ENCODE measurements at regions not wholly inside any gene's neighbourhood (a gene's known extent, or its start where the extent isn't known, plus 50 kb on each side); places are given as distances from the start of the nearest gene placed in this dataset.

DNA sequence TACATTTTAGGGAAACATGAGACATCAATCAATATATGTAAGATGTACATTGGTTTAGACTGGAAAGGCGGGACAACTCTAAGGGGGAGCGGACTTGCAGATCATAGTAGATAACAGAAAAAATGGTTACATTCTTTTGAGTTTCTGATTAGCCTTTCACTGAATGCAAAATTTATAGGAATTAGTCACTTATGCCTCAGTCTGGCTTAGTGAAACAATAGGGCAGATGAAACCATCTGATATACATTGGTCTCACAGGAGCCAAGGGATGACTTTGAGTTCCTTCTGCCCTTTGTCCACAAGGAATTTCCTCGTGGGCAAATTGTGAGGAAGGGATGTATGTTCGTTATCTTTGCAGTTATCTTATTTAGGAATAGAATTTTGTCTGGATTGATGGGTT, 128.2 kb downstream of the ARSF start:
- WGBS (ENCODE audit: insufficient coverage) = 100% methylated on average over 1 of the region's 4 CpGs
- Histone ChIP-seq H3K4me1 (ENCODE audit: control insufficient read depth, insufficient read depth, low read length) (no peaks in the 10 kb centered on the region), H3K27ac (ENCODE audit: low read depth, low read length) (no peak overlapping the region), H3K27me3 (ENCODE audit: control insufficient read depth, insufficient read depth, low read length) (no peaks in the 10 kb centered on the region), H3K9me3 (ENCODE audit: control insufficient read depth, insufficient read depth, low read length) (no peaks in the 10 kb centered on the region), H3K36me3 (ENCODE audit: control insufficient read depth, insufficient read depth, low read length) (no peaks in the 10 kb centered on the region), H3K4me3 (ENCODE audit: low read depth, low read length) (no peak overlapping the region)
- DNase-seq (ENCODE audit: low read depth in 4 of 6, low spot score in 6 of 6) = no peak

DNA sequence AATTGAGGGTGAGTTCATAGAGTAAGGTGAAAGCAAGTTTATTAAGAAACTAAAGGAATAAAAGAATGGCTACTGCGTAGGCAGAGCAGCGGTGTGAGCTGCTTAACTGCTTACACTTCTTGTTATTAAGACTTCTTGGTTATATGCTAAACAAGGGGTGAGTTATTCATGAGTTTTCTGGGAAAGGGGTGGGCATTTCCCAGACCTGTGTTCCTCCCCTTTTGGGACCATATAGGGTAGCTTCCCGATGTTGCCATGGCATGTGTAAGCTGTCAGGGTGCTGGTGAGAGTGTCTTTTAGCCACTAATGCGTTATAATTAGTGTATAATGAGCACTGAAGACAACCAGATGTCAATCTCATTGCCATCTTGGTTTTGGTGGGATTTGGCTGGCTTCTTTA, 126.5 kb downstream of the ARSF start:
- no peak overlapping the region for H3K4me3 ChIP-seq (ENCODE audit: low read depth, low read length)
- WGBS (ENCODE audit: insufficient coverage) = 40% methylated on average over 1 of the region's 4 CpGs
- H3K9me3 ChIP-seq (ENCODE audit: control insufficient read depth, insufficient read depth, low read length) = no peaks in the 10 kb centered on the region
- no peaks in the 10 kb centered on the region for H3K4me1 ChIP-seq (ENCODE audit: control insufficient read depth, insufficient read depth, low read length)
- H3K27ac ChIP-seq (ENCODE audit: low read depth, low read length) = no peak overlapping the region
- no peaks in the 10 kb centered on the region for H3K36me3 ChIP-seq (ENCODE audit: control insufficient read depth, insufficient read depth, low read length)
- H3K27me3 ChIP-seq (ENCODE audit: control insufficient read depth, insufficient read depth, low read length) = no peaks in the 10 kb centered on the region
- no peak for DNase-seq (ENCODE audit: low read depth in 4 of 6, low spot score in 6 of 6)

DNA sequence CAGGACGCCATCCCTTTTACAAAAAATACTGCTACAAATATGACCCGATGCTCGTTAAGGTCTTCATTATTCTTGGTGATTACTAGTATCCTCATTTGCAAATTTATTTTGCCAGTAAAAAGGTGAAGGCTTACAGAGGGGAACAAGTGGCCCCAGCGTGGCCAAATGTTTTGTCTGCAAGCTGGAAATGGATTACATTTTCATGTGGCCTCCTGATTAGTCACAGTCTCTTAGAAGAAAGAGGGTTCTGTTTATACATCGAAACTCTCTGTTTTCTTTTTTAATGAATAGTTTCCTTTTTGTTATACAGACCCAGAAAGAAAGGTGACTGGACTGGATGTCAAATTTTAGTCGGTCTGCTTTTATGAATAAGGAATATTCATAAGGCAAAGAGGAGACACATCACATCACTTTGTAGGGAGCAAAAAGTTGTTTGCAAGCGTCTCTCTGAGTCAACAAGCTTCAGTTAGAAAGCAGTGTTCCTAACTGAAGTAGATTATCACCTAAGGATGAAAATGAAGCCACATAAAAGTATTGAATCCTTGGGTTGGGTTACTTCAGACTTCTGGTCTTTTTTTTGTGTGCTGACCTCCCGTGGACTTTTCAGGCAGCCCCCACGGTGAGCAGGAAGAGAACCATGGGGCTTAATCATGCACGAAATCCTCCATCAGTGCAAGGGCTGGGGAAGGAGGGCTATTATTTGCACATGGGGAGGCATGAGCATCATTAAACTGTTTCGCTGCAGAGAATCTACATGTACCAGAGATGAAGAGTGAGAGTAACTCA, 125.6 kb downstream of the ARSF start:
- no peak for DNase-seq (ENCODE audit: low read depth in 4 of 6, low spot score in 6 of 6)
- H3K4me1 ChIP-seq (ENCODE audit: control insufficient read depth, insufficient read depth, low read length) = no peaks in the 10 kb centered on the region
- H3K4me3 ChIP-seq (ENCODE audit: low read depth, low read length) = no peak overlapping the region
- H3K27me3 ChIP-seq (ENCODE audit: control insufficient read depth, insufficient read depth, low read length) = no peaks in the 10 kb centered on the region
- no peaks in the 10 kb centered on the region for H3K36me3 ChIP-seq (ENCODE audit: control insufficient read depth, insufficient read depth, low read length)
- no peaks in the 10 kb centered on the region for H3K9me3 ChIP-seq (ENCODE audit: control insufficient read depth, insufficient read depth, low read length)
- WGBS (ENCODE audit: insufficient coverage) = 9% methylated on average over 6 of the region's 11 CpGs
- no peak overlapping the region for H3K27ac ChIP-seq (ENCODE audit: low read depth, low read length)

DNA sequence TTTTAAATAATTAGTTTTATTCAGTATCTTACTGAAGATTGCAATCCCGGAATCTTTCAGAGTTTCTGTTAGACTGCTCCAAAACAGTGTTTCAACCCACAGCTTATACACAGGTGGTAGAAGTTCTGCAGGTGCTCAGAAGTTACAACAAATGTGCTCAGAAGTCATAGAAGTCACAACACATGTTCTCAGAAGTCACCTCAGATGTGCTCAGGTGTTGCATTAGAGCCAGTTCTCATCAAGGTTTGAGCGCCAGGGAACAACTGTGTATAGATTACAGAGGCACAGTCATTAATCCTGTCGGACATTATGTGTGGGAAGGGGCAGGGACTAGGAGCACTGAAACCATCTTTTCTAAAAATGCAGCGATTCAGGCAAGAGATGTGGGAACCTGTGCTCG, 124.5 kb downstream of the ARSF start:
- Histone ChIP-seq H3K9me3 (ENCODE audit: control insufficient read depth, insufficient read depth, low read length) (no peaks in the 10 kb centered on the region), H3K27ac (ENCODE audit: low read depth, low read length) (no peak overlapping the region), H3K36me3 (ENCODE audit: control insufficient read depth, insufficient read depth, low read length) (no peaks in the 10 kb centered on the region), H3K4me1 (ENCODE audit: control insufficient read depth, insufficient read depth, low read length) (no peaks in the 10 kb centered on the region), H3K4me3 (ENCODE audit: low read depth, low read length) (no peak overlapping the region), H3K27me3 (ENCODE audit: control insufficient read depth, insufficient read depth, low read length) (no peaks in the 10 kb centered on the region)
- DNase-seq (ENCODE audit: low read depth in 4 of 6, low spot score in 6 of 6) = no peak
- WGBS (ENCODE audit: insufficient coverage) = 66% methylated on average over 4 of the region's 5 CpGs

Measured in spinal cord (tissue), 9 donors.